ENCODE measurements at regions not wholly inside any gene's neighbourhood (a gene's known extent, or its start where the extent isn't known, plus 50 kb on each side); places are given as distances from the start of the nearest gene placed in this dataset.

DNA sequence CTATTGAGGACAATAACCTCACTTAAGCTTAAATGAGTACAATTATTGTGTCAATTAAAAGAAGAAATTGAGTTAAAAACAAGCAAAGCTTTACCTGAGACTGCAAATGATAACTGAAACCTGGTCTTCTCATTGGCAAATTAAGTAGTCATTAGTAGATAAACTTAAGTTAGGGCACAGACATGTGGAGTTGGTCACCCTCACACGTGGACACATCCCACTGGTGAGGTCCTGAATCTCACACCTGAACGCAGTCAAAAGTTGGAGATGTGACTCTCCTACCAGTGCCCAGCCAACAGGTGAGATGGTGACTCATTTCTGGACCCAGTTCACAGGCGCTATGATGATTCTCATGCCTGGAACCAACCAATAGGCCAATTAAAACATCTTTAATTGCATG, 311.6 kb downstream of the FOXL1 start:
- Histone ChIP-seq H3K27ac (ENCODE audit: control insufficient read depth, insufficient read depth) (no peak overlapping the region), H4K20me1 (ENCODE audit: control insufficient read depth, insufficient read depth) (no peaks in the 10 kb centered on the region), H3K4me3 (no peak overlapping the region), H3K27me3 (replicated peaks in 1 of 2; ENCODE audit: control insufficient read depth in 2 of 2, insufficient read depth in 2 of 2, low read length in 1 of 2) (no peaks in the 10 kb centered on the region; a peak in 1 of 4 replicates), H3K9me3 (replicated peaks; ENCODE audit: control insufficient read depth, insufficient read depth, low read length) (no peaks in the 10 kb centered on the region), H3K4me2 (ENCODE audit: control insufficient read depth, insufficient read depth) (no peak overlapping the region), H3K79me2 (ENCODE audit: control insufficient read depth, insufficient read depth, low read length) (no peaks in the 10 kb centered on the region), H3K4me1 (ENCODE audit: control insufficient read depth, insufficient read depth, low read length) (no peaks in the 10 kb centered on the region), H3K36me3 (ENCODE audit: control insufficient read depth in 2 of 2, insufficient read depth in 2 of 2, low read length in 1 of 2) (no peaks in the 10 kb centered on the region), H2AFZ (ENCODE audit: control insufficient read depth, low read depth, low read length) (no peak overlapping the region), H3K9ac (ENCODE audit: control insufficient read depth, insufficient read depth, low read length) (no peak overlapping the region)
- TF ChIP-seq RAD51 (IDR thresholded peaks at IDR 0.05) (no peak), CREM (IDR thresholded peaks at IDR 0.05; ENCODE audit: low read depth) (no peak), ZNF217 (IDR thresholded peaks at IDR 0.05) (no peak), LARP7 (IDR thresholded peaks at IDR 0.05) (no peak), RELA (IDR thresholded peaks at IDR 0.05; ENCODE audit: borderline replicate concordance, partially characterized antibody) (no peak), DPF2 (IDR thresholded peaks at IDR 0.05) (no peak), CEBPB (IDR thresholded peaks at IDR 0.05; ENCODE audit: borderline replicate concordance in 1 of 2, low read depth in 2 of 2, low read length in 2 of 2) (no peak), POLR2AphosphoS5 (IDR thresholded peaks at IDR 0.05; ENCODE audit: low read length) (no peak), TBL1XR1 (IDR thresholded peaks at IDR 0.05; ENCODE audit: low read depth, low read length) (no peak), SMC3 (IDR thresholded peaks at IDR 0.05; ENCODE audit: borderline replicate concordance, low read length) (no peak), SPI1 (IDR thresholded peaks at IDR 0.05; ENCODE audit: borderline replicate concordance, insufficient read depth, low read depth, low read length) (no peak), CBX5 (IDR thresholded peaks at IDR 0.05; ENCODE audit: low read depth) (no peak)
- TF ChIP-seq, protein P1, sequence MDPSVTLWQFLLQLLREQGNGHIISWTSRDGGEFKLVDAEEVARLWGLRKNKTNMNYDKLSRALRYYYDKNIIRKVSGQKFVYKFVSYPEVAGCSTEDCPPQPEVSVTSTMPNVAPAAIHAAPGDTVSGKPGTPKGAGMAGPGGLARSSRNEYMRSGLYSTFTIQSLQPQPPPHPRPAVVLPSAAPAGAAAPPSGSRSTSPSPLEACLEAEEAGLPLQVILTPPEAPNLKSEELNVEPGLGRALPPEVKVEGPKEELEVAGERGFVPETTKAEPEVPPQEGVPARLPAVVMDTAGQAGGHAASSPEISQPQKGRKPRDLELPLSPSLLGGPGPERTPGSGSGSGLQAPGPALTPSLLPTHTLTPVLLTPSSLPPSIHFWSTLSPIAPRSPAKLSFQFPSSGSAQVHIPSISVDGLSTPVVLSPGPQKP (IDR thresholded peaks at IDR 0.05; ENCODE audit: low read depth, low read length), result no peak
- TF ChIP-seq, protein P2, sequence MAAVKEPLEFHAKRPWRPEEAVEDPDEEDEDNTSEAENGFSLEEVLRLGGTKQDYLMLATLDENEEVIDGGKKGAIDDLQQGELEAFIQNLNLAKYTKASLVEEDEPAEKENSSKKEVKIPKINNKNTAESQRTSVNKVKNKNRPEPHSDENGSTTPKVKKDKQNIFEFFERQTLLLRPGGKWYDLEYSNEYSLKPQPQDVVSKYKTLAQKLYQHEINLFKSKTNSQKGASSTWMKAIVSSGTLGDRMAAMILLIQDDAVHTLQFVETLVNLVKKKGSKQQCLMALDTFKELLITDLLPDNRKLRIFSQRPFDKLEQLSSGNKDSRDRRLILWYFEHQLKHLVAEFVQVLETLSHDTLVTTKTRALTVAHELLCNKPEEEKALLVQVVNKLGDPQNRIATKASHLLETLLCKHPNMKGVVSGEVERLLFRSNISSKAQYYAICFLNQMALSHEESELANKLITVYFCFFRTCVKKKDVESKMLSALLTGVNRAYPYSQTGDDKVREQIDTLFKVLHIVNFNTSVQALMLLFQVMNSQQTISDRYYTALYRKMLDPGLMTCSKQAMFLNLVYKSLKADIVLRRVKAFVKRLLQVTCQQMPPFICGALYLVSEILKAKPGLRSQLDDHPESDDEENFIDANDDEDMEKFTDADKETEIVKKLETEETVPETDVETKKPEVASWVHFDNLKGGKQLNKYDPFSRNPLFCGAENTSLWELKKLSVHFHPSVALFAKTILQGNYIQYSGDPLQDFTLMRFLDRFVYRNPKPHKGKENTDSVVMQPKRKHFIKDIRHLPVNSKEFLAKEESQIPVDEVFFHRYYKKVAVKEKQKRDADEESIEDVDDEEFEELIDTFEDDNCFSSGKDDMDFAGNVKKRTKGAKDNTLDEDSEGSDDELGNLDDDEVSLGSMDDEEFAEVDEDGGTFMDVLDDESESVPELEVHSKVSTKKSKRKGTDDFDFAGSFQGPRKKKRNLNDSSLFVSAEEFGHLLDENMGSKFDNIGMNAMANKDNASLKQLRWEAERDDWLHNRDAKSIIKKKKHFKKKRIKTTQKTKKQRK (IDR thresholded peaks at IDR 0.05; ENCODE audit: low read depth, low read length), result no peak
- DNase-seq (ENCODE audit: low read depth, low spot score) (no peak), FAIRE-seq (no peak), ATAC-seq (no peak)
- ChIA-PET SMC1A (ENCODE audit: uncharacterized antibody, unreplicated experiment) (no interaction called here), CTCF (no interaction called here), POLR2A (no interaction called here), RAD21 (ENCODE audit: unreplicated experiment) (no interaction called here)
- in situ Hi-C loops (cut with MboI), result no loop called here
- BruUV-seq (replicated peaks), result no TSS peak
- 15% methylated on average over 3 of the region's 3 CpGs for WGBS (ENCODE audit: insufficient coverage, insufficient replicate concordance, low lambda C conversion rate, missing lambda C conversion rate)
- intact Hi-C loops (cut with micrococcal nuclease; ENCODE audit: unreplicated experiment), result no loop called here
